Daoy (cell line): ENCODE measurements at regions not wholly inside any gene's neighbourhood (a gene's known extent, or its start where the extent isn't known, plus 50 kb on each side); places are given as distances from the start of the nearest gene placed in this dataset.

Source experiments
- DNase-seq: peaks from one replicate; pipeline ENCODE4 v3.0.0-alpha.2; 2015; ENCODE audit warnings: low read depth

DNA sequence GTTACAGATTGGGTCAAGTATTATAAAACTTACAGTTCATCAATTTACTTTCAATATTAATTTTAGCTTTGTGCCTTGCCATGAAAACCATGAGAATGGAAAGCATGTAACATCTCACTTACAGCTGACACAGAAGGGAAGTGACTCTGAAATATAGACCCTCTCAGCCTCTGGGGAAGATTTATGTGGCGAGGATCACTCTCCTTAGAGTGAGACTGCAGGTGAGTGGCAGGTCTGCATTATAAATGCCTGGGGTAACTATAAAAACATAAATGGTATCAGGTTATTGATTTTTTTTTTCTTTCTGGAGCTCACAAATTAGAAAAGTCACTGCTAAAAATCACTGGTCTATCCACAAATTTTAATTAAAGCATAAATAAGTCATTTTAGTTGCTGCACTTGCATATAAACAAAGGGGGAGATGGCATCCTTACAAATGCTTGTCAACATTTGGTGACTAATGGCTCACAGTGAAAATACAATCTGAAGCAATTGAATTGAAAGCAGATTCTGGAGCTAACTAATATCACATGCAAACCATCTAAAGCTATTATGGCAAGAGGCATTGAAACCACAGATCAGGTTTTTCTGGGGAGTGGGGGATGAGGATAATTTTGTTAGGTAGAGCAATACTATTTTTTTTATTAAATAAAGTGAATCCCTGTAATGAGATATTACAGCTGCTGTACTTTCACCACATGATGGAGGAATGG is 200.9 kb downstream of the TM2D1 start:
- no peak for DNase-seq

- no peak for DNase-seq
These were observed 201.7 kb downstream of the TM2D1 start for GRCh38 chr1:61523229-61523628.

GRCh38 chr1:61520401-61520800 is 204.5 kb downstream of the TM2D1 start:
- DNase-seq = no peak

DNA sequence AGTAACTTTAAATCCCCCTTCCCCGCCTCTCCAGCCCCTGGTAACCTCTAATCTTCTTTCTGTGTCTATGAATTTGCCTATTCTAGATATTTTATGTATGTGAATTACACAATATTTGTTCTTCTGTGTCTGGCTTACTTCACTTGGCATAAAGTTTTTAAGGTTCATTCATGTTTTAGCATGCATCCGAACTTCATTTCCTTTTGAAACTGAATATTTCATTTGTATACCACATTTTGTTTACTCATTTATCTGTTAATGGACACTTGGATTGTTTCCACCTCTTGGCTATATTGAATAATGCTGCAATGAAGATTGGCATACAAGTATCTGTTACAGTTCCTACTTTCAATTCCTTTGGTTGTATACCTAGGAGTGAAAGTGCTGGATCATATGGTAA is 205.3 kb downstream of the TM2D1 start:
- no peak for DNase-seq

DNA sequence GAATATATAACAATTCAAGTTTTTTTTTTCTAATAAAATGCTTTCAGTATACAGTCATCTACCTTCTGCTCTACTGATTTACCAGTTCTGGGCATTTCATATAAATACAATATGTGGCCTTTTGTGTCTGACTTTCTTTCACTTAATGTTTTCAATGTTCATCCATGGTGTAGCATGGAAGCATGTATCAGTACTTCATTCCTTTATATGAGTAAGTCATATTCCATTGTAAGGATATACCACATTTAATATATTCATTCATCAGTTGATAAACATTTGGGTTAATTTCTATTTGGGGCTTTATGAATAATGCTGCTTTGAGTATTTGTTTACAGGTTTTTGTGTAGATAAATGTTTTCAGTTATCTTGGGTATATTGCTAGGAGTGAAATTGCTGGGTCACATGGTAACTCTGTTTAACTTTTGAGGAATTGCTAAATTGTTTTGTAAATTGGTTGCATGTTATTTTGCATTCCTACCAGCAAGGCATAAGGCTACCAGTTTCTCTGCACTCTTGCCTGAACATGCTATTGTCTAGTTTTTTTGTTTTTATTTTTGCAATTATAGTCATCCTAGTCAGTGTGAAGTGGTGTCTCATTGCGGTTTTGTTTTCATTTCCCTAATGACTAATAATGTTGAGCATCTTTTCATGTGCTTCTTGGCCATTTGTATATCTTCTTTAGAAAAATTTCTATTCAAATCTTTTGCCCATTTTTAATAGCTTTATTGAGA is 206.1 kb downstream of the TM2D1 start:
- no peak for DNase-seq

GRCh38 chr1:61517345-61517744 is 207.6 kb downstream of the TM2D1 start:
- no peak for DNase-seq

DNA sequence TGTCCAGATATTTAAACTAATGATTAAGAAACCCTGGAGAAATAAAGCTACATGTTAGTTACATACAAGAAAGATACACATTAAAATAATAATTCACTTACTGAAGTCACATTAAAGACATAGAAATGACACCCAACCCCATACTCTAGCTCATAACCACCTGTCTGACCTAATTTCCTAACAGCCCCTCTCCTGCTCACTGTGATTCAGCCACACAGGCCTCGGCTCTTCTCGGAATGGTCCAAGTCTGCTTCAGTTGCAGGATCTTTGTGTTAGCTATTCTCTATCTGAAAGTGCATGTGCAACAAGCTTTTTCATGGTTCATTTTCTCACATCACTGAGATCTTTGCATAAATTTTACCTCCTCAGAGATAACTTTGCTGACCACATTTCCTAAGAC is 209.8 kb downstream of the TM2D1 start:
- DNase-seq = no peak
